ENCODE measurements at regions not wholly inside any gene's neighbourhood (a gene's known extent, or its start where the extent isn't known, plus 50 kb on each side); places are given as distances from the start of the nearest gene placed in this dataset.

- TF ChIP-seq CTCF (IDR thresholded peaks at IDR 0.05), result no peak
- no peak for TF ChIP-seq POLR2A (IDR thresholded peaks at IDR 0.05)
Measured at GRCh38 chr16:85386467-85387170, 226.5 kb upstream of the GSE1 start.

Measured in body of pancreas (tissue), 4 donors.